GM12878 (cell line): ENCODE measurements at regions not wholly inside any gene's neighbourhood (a gene's known extent, or its start where the extent isn't known, plus 50 kb on each side); places are given as distances from the start of the nearest gene placed in this dataset.

Source experiments
- ATAC-seq: fragments of 200-7000 bp; cut with Tn5 transposase; 3 replicates; pipeline ENCODE4 v1.9.1; 2020; ENCODE audit warnings: mild to moderate bottlenecking, moderate library complexity
- BruUV-seq: library from RNA; stranded (reverse); fragments of 400-500 nt; replicated peaks from 2 replicates; lab custom pipeline; 2021; lab: Mats Ljungman, UMichigan
- CTCF ChIA-PET: fragments of 300-600 bp; sonication (Branson Sonifier 250); formaldehyde crosslinking; extraction: SDS; loops from one replicate; lab custom pipeline; 2021; ENCODE audit warnings: inconsistent platforms; lab: Yijun Ruan, JAX
- POLR2A ChIA-PET: fragments of 350-600 bp; formaldehyde crosslinking; extraction: SDS; loops from one replicate; lab custom pipeline; 2021; ENCODE audit warnings: inconsistent platforms; lab: Charles Lee
- RAD21 ChIA-PET: fragments of 300-600 bp; sonication (Branson Sonifier 250); formaldehyde crosslinking; loops from one replicate; lab custom pipeline; 2023; ENCODE audit warnings: antibody characterized with exemption; ENCODE audit not compliant: unreplicated experiment; lab: Charles Lee
- SMC1A ChIA-PET: fragments of 300-600 bp; sonication (Branson Sonifier 250); formaldehyde crosslinking; loops from one replicate; lab custom pipeline; 2023; ENCODE audit not compliant: unreplicated experiment, uncharacterized antibody; lab: Charles Lee
- DNase-seq: peaks from one replicate; pipeline ENCODE4 v3.0.0-alpha.2; 2011; ENCODE audit warnings: low read depth, low spot score
- FAIRE-seq: peaks from 3 replicates; lab custom pipeline; 2011; peaks lifted over from hg19 to GRCh38; lab: Jason Lieb, UNC
- H2AFZ ChIP-seq: 2 replicates; pipeline ENCODE4 v1.6.0; 2011; ENCODE audit warnings: low read depth, low read length, control low read depth; ENCODE audit not compliant: control insufficient read depth
- H3K27ac ChIP-seq: 2 replicates; pipeline ENCODE4 v1.5.1; 2011; ENCODE audit warnings: control low read depth; ENCODE audit not compliant: control insufficient read depth, insufficient read depth
- H3K27me3 ChIP-seq, 2 experiments: replicated peaks in 1 of 2; 2 replicates each; pipeline versions ENCODE4 v1.6.0 to v1.6.1; 2011; ENCODE audit warnings: low read length in 1 of 2; ENCODE audit not compliant: control insufficient read depth in 2 of 2, insufficient read depth in 2 of 2
- H3K36me3 ChIP-seq, 2 experiments: 2 replicates each; pipeline ENCODE4 v1.5.1; 2011; ENCODE audit warnings: low read length in 1 of 2; ENCODE audit not compliant: control insufficient read depth in 2 of 2, insufficient read depth in 2 of 2
- H3K4me1 ChIP-seq: 2 replicates; pipeline ENCODE4 v1.6.1; 2011; ENCODE audit warnings: mild to moderate bottlenecking, low read length, moderate library complexity, mixed read lengths; ENCODE audit not compliant: control insufficient read depth, insufficient read depth
- H3K4me2 ChIP-seq: 2 replicates; pipeline ENCODE4 v1.6.0; 2011; ENCODE audit warnings: control low read depth; ENCODE audit not compliant: control insufficient read depth, insufficient read depth
- H3K4me3 ChIP-seq: fragments of 200-600 bp; sonication (generic); 2 replicates; pipeline ENCODE4 v1.5.1; 2016
- H3K79me2 ChIP-seq: 2 replicates; pipeline ENCODE4 v1.6.0; 2011; ENCODE audit warnings: low read length; ENCODE audit not compliant: control insufficient read depth, insufficient read depth
- H3K9ac ChIP-seq: 2 replicates; pipeline ENCODE4 v1.8.0; 2011; ENCODE audit warnings: low read length, control low read depth, mixed read lengths; ENCODE audit not compliant: control insufficient read depth, insufficient read depth
- H3K9me3 ChIP-seq: replicated peaks from 3 replicates; pipeline ENCODE4 v1.5.1; 2011; ENCODE audit warnings: mild to moderate bottlenecking, low read length; ENCODE audit not compliant: control insufficient read depth, insufficient read depth
- H4K20me1 ChIP-seq: 2 replicates; pipeline ENCODE4 v1.6.0; 2011; ENCODE audit not compliant: control insufficient read depth, insufficient read depth
- CBX5 ChIP-seq: sonication (generic); IDR thresholded peaks from 2 replicates; pipeline ENCODE4 v1.6.1; 2016; ENCODE audit warnings: low read depth, moderate library complexity, mild to moderate bottlenecking, inconsistent platforms
- CTCF ChIP-seq, 3 experiments: IDR thresholded peaks in 2 of 3; conservative IDR thresholded peaks in 1 of 3; 2 replicates each; pipeline ENCODE4 v1.5.1; 2011; ENCODE audit warnings: low read depth in 3 of 3, low read length in 3 of 3, mild to moderate bottlenecking in 3 of 3, control low read depth in 2 of 3, moderate library complexity in 2 of 3, inconsistent platforms in 1 of 3, mixed read lengths in 1 of 3; ENCODE audit not compliant: control insufficient read depth in 2 of 3, insufficient read depth in 1 of 3; ENCODE audit errors: extremely low read depth in 1 of 3
- ETV6 ChIP-seq, 2 experiments: fragments of 450-650 bp in 1 of 2; IDR thresholded peaks in 1 of 2; conservative IDR thresholded peaks in 1 of 2; 2 replicates each; pipeline ENCODE4 v1.6.1; 2014; ENCODE audit warnings: antibody characterized with exemption in 1 of 2, borderline replicate concordance in 1 of 2, low read depth in 1 of 2, mild to moderate bottlenecking in 1 of 2, moderate library complexity in 1 of 2
- FOXM1 ChIP-seq: IDR thresholded peaks from 2 replicates; pipeline ENCODE4 v1.6.1; 2012; ENCODE audit warnings: low read depth, mild to moderate bottlenecking, inconsistent platforms, low read length, moderate library complexity
- GABPA ChIP-seq: IDR thresholded peaks from 2 replicates; pipeline ENCODE4 v1.6.1; 2014; ENCODE audit warnings: antibody characterized with exemption, low read depth, mild to moderate bottlenecking, inconsistent platforms
- HDGF ChIP-seq: fragments of 450-650 bp; IDR thresholded peaks from 2 replicates; pipeline ENCODE4 v1.6.1; 2016; ENCODE audit warnings: antibody characterized with exemption
- JUNB ChIP-seq: IDR thresholded peaks from 2 replicates; pipeline ENCODE4 v1.6.1; 2016; ENCODE audit warnings: antibody characterized with exemption, mild to moderate bottlenecking
- MYB ChIP-seq: fragments of 150-350 bp; IDR thresholded peaks from 2 replicates; pipeline ENCODE4 v1.6.1; 2014; ENCODE audit warnings: mild to moderate bottlenecking, low read depth, low read length, borderline replicate concordance
- NR2F1 ChIP-seq: fragments of 450-650 bp; conservative IDR thresholded peaks from 2 replicates; pipeline ENCODE4 v1.6.1; 2017; ENCODE audit warnings: mild to moderate bottlenecking
- PML ChIP-seq: IDR thresholded peaks from 2 replicates; pipeline ENCODE4 v1.6.1; 2012; ENCODE audit warnings: low read length, inconsistent platforms
- POLR2A ChIP-seq: IDR thresholded peaks from 2 replicates; pipeline ENCODE4 v1.6.1; 2011; ENCODE audit warnings: low read depth, mild to moderate bottlenecking, low read length
- WGBS: methylation state at CpG from one replicate; pipeline ENCODE4 v1.1.6; 2016; ENCODE audit warnings: low lambda C conversion rate; ENCODE audit not compliant: insufficient replicate concordance, insufficient coverage; ENCODE audit errors: missing lambda C conversion rate; 5-methylcytosine and 5-hydroxymethylcytosine counted together
- in situ Hi-C: fragments of 300-500 bp; cut with MboI; formaldehyde crosslinking; loops from 9 replicates; pipeline ENCODE4 v1.14.3; 2018; ENCODE audit warnings: mixed read lengths
- intact Hi-C: fragments of 100-400 bp; cut with micrococcal nuclease; formaldehyde crosslinking; loops from one replicate; pipeline ENCODE4 v1.14.2; 2022; ENCODE audit not compliant: unreplicated experiment
- TF ChIP-seq, protein P1 (sequence below): fragments of 450-650 bp; IDR thresholded peaks from 2 replicates; pipeline ENCODE4 v1.6.1; 2018; ENCODE audit warnings: borderline replicate concordance, mild to moderate bottlenecking; ENCODE audit not compliant: partially characterized antibody

- in situ Hi-C loops = no loop called here
- Histone ChIP-seq H2AFZ (no peak overlapping the region), H3K9ac (no peak overlapping the region), H3K27ac (no peak overlapping the region), H3K27me3 (no peaks in the 10 kb centered on the region), H3K79me2 (no peaks in the 10 kb centered on the region), H3K4me1 (no peaks in the 10 kb centered on the region)
- POLR2A ChIA-PET = no interaction called here
- TF ChIP-seq NR2F1 (no peak), FOXM1 (no peak), MYB (no peak), PML (no peak)
- TF ChIP-seq, protein P1, sequence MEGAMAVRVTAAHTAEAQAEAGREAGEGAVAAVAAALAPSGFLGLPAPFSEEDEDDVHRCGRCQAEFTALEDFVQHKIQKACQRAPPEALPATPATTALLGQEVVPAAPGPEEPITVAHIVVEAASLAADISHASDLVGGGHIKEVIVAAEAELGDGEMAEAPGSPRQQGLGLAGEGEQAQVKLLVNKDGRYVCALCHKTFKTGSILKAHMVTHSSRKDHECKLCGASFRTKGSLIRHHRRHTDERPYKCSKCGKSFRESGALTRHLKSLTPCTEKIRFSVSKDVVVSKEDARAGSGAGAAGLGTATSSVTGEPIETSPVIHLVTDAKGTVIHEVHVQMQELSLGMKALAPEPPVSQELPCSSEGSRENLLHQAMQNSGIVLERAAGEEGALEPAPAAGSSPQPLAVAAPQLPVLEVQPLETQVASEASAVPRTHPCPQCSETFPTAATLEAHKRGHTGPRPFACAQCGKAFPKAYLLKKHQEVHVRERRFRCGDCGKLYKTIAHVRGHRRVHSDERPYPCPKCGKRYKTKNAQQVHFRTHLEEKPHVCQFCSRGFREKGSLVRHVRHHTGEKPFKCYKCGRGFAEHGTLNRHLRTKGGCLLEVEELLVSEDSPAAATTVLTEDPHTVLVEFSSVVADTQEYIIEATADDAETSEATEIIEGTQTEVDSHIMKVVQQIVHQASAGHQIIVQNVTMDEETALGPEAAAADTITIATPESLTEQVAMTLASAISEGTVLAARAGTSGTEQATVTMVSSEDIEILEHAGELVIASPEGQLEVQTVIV = no peak
- TF ChIP-seq, all 136 proteins: peak for 0
- BruUV-seq = no TSS peak
- Histone ChIP-seq H4K20me1 (no peaks in the 10 kb centered on the region), H3K4me2 (no peak overlapping the region), H3K36me3 (no peaks in the 10 kb centered on the region), H3K4me3 (no peak overlapping the region), H3K9me3 (no peaks in the 10 kb centered on the region)
- intact Hi-C loops = no loop called here
- RAD21 ChIA-PET = no interaction called here
- 79% methylated on average over 1 of the region's 1 CpG for WGBS
- ATAC-seq (no peak), DNase-seq (no peak), FAIRE-seq (no peak)
- SMC1A ChIA-PET = no interaction called here
- CTCF ChIA-PET = no interaction called here
These were observed 109.2 kb downstream of the ANXA2R start for GRCh38 chr5:42930934-42931333.

DNA sequence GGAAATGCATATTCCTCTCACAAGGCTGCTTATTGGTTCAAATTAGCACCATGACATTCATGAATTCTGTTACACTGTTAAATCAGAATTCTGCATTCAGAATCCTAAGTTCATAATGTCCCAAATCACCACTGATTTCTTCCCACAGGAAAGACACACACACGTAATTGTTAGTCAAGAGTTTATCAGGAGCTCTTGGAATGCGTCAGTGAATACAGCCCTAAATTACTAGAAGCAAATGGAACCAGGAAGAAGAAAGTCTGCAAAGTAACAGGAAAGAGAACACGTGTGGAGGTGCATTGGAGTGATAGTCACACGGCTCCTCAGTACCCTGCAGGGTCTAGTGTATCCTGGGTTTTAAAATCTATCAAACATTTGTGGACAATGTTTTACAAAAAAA, 110.2 kb downstream of the ANXA2R start:
- POLR2A ChIA-PET = interaction anchor here (0.6 kb wide), 1 partner anchor 30 kb away, joined by 3 read pairs; no protein-coding TSS in a partner anchor
- ATAC-seq (no peak), FAIRE-seq (no peak), DNase-seq (no peak)
- H3K4me2 ChIP-seq = no peak overlapping the region
- no peak overlapping the region for H3K27ac ChIP-seq
- RAD21 ChIA-PET = interaction anchor here (0.6 kb wide), 1 partner anchor 64 kb away, joined by 3 read pairs; no protein-coding TSS in a partner anchor
- WGBS = 49% methylated on average over 4 of the region's 4 CpGs
- intact Hi-C loops = no loop called here
- H4K20me1 ChIP-seq = no peaks in the 10 kb centered on the region
- CTCF ChIA-PET = interaction anchor here (2.1 kb wide), 1 partner anchor 18 kb away, joined by 5 read pairs; no protein-coding TSS in a partner anchor
- SMC1A ChIA-PET = no interaction called here
- no peak overlapping the region for H2AFZ ChIP-seq
- H3K4me3 ChIP-seq = no peak overlapping the region
- H3K79me2 ChIP-seq = no peaks in the 10 kb centered on the region
- H3K27me3 ChIP-seq = no peaks in the 10 kb centered on the region
- in situ Hi-C loops = no loop called here
- H3K9ac ChIP-seq = no peak overlapping the region
- BruUV-seq = no TSS peak
- H3K36me3 ChIP-seq = no peaks in the 10 kb centered on the region
- H3K9me3 ChIP-seq = no peaks in the 10 kb centered on the region
- no peaks in the 10 kb centered on the region for H3K4me1 ChIP-seq
- TF ChIP-seq CTCF (IDR thresholded peaks at IDR 0.05 in 2 of 3, conservative IDR thresholded peaks at IDR 0.05 in 1 of 3; ENCODE audit: control insufficient read depth in 2 of 3, extremely low read depth in 1 of 3, insufficient read depth in 1 of 3, low read depth in 3 of 3, low read length in 3 of 3) (no peak), HDGF (no peak), ETV6 (conservative IDR thresholded peaks at IDR 0.05 in 1 of 2, IDR thresholded peaks at IDR 0.05 in 1 of 2; ENCODE audit: borderline replicate concordance in 1 of 2, low read depth in 1 of 2) (no peak), GABPA (no peak), POLR2A (no peak), JUNB (no peak), CBX5 (no peak), MYB (no peak)
